H1 (cell line): ENCODE measurements at regions not wholly inside any gene's neighbourhood (a gene's known extent, or its start where the extent isn't known, plus 50 kb on each side); places are given as distances from the start of the nearest gene placed in this dataset.

Source experiments
- CTCF ChIA-PET: fragments of 300-600 bp; sonication (Branson Sonifier 250); formaldehyde crosslinking; loops from one replicate; lab custom pipeline; 2021; ENCODE audit not compliant: partially characterized antibody; lab: Charles Lee
- POLR2A ChIA-PET: fragments of 300-600 bp; sonication (Branson Sonifier 250); formaldehyde crosslinking; loops from one replicate; lab custom pipeline; 2021; ENCODE audit warnings: inconsistent platforms; ENCODE audit not compliant: partially characterized antibody; lab: Charles Lee
- DNase-seq, 2 experiments: peaks; one replicate each; pipeline versions ENCODE4 v3.0.0 to v3.0.0-alpha.2; 2010 to 2022; ENCODE audit warnings: low spot score in 2 of 2, low read depth in 1 of 2, mixed read lengths in 1 of 2
- FAIRE-seq: peaks from 2 replicates; lab custom pipeline; 2011; peaks lifted over from hg19 to GRCh38; lab: Jason Lieb, UNC
- H2AFZ ChIP-seq: 2 replicates; pipeline ENCODE4 v1.8.1; 2012; ENCODE audit warnings: low read length, inconsistent platforms
- H2AK5ac ChIP-seq: 2 replicates; pipeline ENCODE4 v1.6.1; 2013; ENCODE audit warnings: low read depth, low read length
- H2BK120ac ChIP-seq: replicated peaks from 2 replicates; pipeline ENCODE3; 2013; ENCODE audit warnings: low read depth, low read length, inconsistent platforms
- H2BK12ac ChIP-seq: 2 replicates; pipeline ENCODE4 v1.6.1; 2013; ENCODE audit warnings: low read depth, low read length
- H2BK15ac ChIP-seq: 2 replicates; pipeline ENCODE4 v1.6.1; 2013; ENCODE audit warnings: low read length
- H2BK20ac ChIP-seq: 2 replicates; pipeline ENCODE4 v1.6.1; 2013; ENCODE audit warnings: low read length
- H2BK5ac ChIP-seq: 2 replicates; pipeline ENCODE4 v1.6.1; 2013; ENCODE audit warnings: low read depth, low read length
- H3K14ac ChIP-seq: 2 replicates; pipeline ENCODE4 v1.6.1; 2013; ENCODE audit warnings: inconsistent platforms; ENCODE audit not compliant: insufficient read length
- H3K18ac ChIP-seq: 2 replicates; pipeline ENCODE4 v1.6.1; 2013; ENCODE audit warnings: low read length; ENCODE audit errors: extremely low read depth
- H3K23ac ChIP-seq: 2 replicates; pipeline ENCODE4 v1.6.1; 2013; ENCODE audit warnings: inconsistent platforms; ENCODE audit not compliant: insufficient read length
- H3K23me2 ChIP-seq: 2 replicates; pipeline ENCODE4 v1.6.1; 2013; ENCODE audit warnings: low read depth, low read length
- H3K27ac ChIP-seq: 2 replicates; pipeline ENCODE4 v1.6.1; 2011; ENCODE audit warnings: low read depth, low read length, inconsistent platforms
- H3K27me3 ChIP-seq, 4 experiments: replicated peaks in 1 of 4; 1 replicate in 1 of 4; 2 replicates in 3 of 4; pipeline versions ENCODE4 v1.6.1 to v1.8.1; 2011 to 2013; ENCODE audit warnings: low read length in 3 of 4, mild to moderate bottlenecking in 3 of 4, inconsistent platforms in 2 of 4, mixed read lengths in 2 of 4, moderate library complexity in 1 of 4; ENCODE audit not compliant: control insufficient read depth in 3 of 4, insufficient read depth in 3 of 4; ENCODE audit errors: extremely low read depth in 1 of 4
- H3K36me3 ChIP-seq, 4 experiments: 2 replicates each; pipeline versions ENCODE4 v1.6.1 to v1.8.1; 2011 to 2013; ENCODE audit warnings: mild to moderate bottlenecking in 4 of 4, low read length in 3 of 4, moderate library complexity in 2 of 4, control low read depth in 1 of 4, inconsistent platforms in 1 of 4; ENCODE audit not compliant: insufficient read depth in 4 of 4, control insufficient read depth in 2 of 4
- H3K4ac ChIP-seq: replicated peaks from 2 replicates; pipeline ENCODE3; 2013; ENCODE audit warnings: low read length, low read depth, mixed read lengths, inconsistent platforms; ENCODE audit not compliant: insufficient read length
- H3K4me1 ChIP-seq, 4 experiments: replicated peaks in 1 of 4; 1 replicate in 1 of 4; 2 replicates in 3 of 4; pipeline versions ENCODE4 v1.6.1 to v1.8.1; 2011 to 2013; ENCODE audit warnings: low read length in 3 of 4, inconsistent platforms in 2 of 4, mixed read lengths in 1 of 4; ENCODE audit not compliant: insufficient read depth in 4 of 4, control insufficient read depth in 3 of 4
- H3K4me2 ChIP-seq, 2 experiments: 2 replicates each; pipeline versions ENCODE4 v1.6.1 to v1.8.1; 2011 to 2013; ENCODE audit warnings: low read depth in 2 of 2, low read length in 2 of 2, control low read depth in 1 of 2, inconsistent platforms in 1 of 2, mild to moderate bottlenecking in 1 of 2; ENCODE audit not compliant: insufficient read depth in 1 of 2
- H3K4me3 ChIP-seq, 4 experiments: fragments of 200-600, 300-600 bp in 1 of 4; sonication (generic), shearing (Covaris generic), sonication (Bioruptor Twin) in 1 of 4; 2 replicates each; pipeline versions ENCODE4 v1.5.1 to v1.8.1; 2011 to 2016; ENCODE audit warnings: low read length in 4 of 4, low read depth in 3 of 4, control low read depth in 2 of 4, inconsistent platforms in 2 of 4, mild to moderate bottlenecking in 2 of 4, mixed read lengths in 1 of 4, moderate library complexity in 1 of 4; ENCODE audit not compliant: insufficient read depth in 2 of 4; ENCODE audit errors: extremely low read depth in 1 of 4
- H3K56ac ChIP-seq: replicated peaks from 2 replicates; pipeline ENCODE3; 2013; ENCODE audit warnings: low read depth, mild to moderate bottlenecking, mixed read lengths, low read length, inconsistent platforms; ENCODE audit not compliant: insufficient read length
- H3K79me1 ChIP-seq: 2 replicates; pipeline ENCODE4 v1.6.1; 2013; ENCODE audit warnings: low read depth, low read length, control low read depth
- H3K79me2 ChIP-seq, 2 experiments: 2 replicates each; pipeline versions ENCODE4 v1.6.1 to v1.8.1; 2012 to 2013; ENCODE audit warnings: low read length in 2 of 2, mild to moderate bottlenecking in 2 of 2, inconsistent platforms in 1 of 2; ENCODE audit not compliant: insufficient read depth in 2 of 2, control insufficient read depth in 1 of 2
- H3K9ac ChIP-seq, 4 experiments: replicated peaks in 1 of 4; 1 replicate in 1 of 4; 2 replicates in 3 of 4; pipeline versions ENCODE4 v1.6.1 to v1.8.1; 2011 to 2013; ENCODE audit warnings: low read depth in 3 of 4, low read length in 3 of 4, control low read depth in 2 of 4, mild to moderate bottlenecking in 2 of 4, moderate library complexity in 2 of 4, inconsistent platforms in 1 of 4; ENCODE audit errors: extremely low read depth in 1 of 4
- H3K9me3 ChIP-seq, 2 experiments: 2 replicates each; pipeline versions ENCODE4 v1.6.1 to v1.8.1; 2012 to 2013; ENCODE audit warnings: mild to moderate bottlenecking in 2 of 2, moderate library complexity in 2 of 2, control low read depth in 1 of 2, inconsistent platforms in 1 of 2, low read depth in 1 of 2, low read length in 1 of 2, mixed read lengths in 1 of 2; ENCODE audit not compliant: insufficient read depth in 2 of 2
- H4K20me1 ChIP-seq, 2 experiments: replicated peaks in 1 of 2; 2 replicates each; pipeline versions ENCODE3 to v1.8.1; 2011 to 2013; ENCODE audit warnings: inconsistent platforms in 2 of 2, low read length in 2 of 2, mild to moderate bottlenecking in 1 of 2; ENCODE audit not compliant: insufficient read depth in 2 of 2, control insufficient read depth in 1 of 2
- H4K5ac ChIP-seq: 2 replicates; pipeline ENCODE4 v1.6.1; 2013; ENCODE audit warnings: low read length, low read depth, mixed read lengths, inconsistent platforms; ENCODE audit not compliant: insufficient read length
- H4K8ac ChIP-seq: 2 replicates; pipeline ENCODE4 v1.8.0; 2013; ENCODE audit warnings: mild to moderate bottlenecking, moderate library complexity, low read length, inconsistent platforms; ENCODE audit not compliant: insufficient read depth; ENCODE audit errors: extremely low read depth
- H4K91ac ChIP-seq: replicated peaks from 2 replicates; pipeline ENCODE3; 2013; ENCODE audit warnings: low read length, mixed read lengths, inconsistent platforms; ENCODE audit not compliant: insufficient read length
- BCL11A ChIP-seq, 2 experiments: IDR thresholded peaks; one replicate each; pipeline ENCODE4 v1.6.1; 2011; ENCODE audit warnings: low read depth in 2 of 2, low read length in 2 of 2, mild to moderate bottlenecking in 2 of 2
- CBX8 ChIP-seq: fragments of 300-800, 300-1000 bp; sonication (generic); IDR thresholded peaks from 2 replicates; pipeline ENCODE4 v1.7.1; 2016; ENCODE audit warnings: low read depth, low read length, borderline replicate concordance
- EZH2 ChIP-seq: fragments of 200-600 bp; sonication (generic); IDR thresholded peaks from 2 replicates; pipeline ENCODE4 v1.7.1; 2012; ENCODE audit warnings: low read depth, mild to moderate bottlenecking, moderate library complexity, low read length, inconsistent platforms; ENCODE audit not compliant: severe bottlenecking
- POU5F1 ChIP-seq: IDR thresholded peaks from 2 replicates; pipeline ENCODE4 v1.6.1; 2011; ENCODE audit warnings: low read depth, mild to moderate bottlenecking, low read length, moderate library complexity
- RBBP5 ChIP-seq: IDR thresholded peaks from 2 replicates; pipeline ENCODE4 v1.7.1; 2012; ENCODE audit warnings: low read depth, mild to moderate bottlenecking, inconsistent platforms, low read length, moderate library complexity, borderline replicate concordance
- SP4 ChIP-seq: IDR thresholded peaks from 2 replicates; pipeline ENCODE4 v1.6.1; 2012; ENCODE audit warnings: low read length, inconsistent platforms
- TCF12 ChIP-seq: IDR thresholded peaks from 2 replicates; pipeline ENCODE4 v1.6.1; 2011; ENCODE audit warnings: low read depth, mild to moderate bottlenecking, low read length
- WGBS, 2 experiments: shearing (Covaris generic) in 1 of 2; methylation state at CpG; one replicate each; pipeline versions ENCODE4 v1.1.6 to v1.1.7; 2013 to 2015; ENCODE audit warnings: low lambda C conversion rate in 2 of 2, mixed read lengths in 2 of 2, inconsistent platforms in 1 of 2, low coverage in 1 of 2, missing lambda C conversion rate in 1 of 2; ENCODE audit not compliant: insufficient replicate concordance in 2 of 2, insufficient coverage in 1 of 2, insufficient read length in 1 of 2; ENCODE audit errors: extremely low coverage in 1 of 2, missing lambda C conversion rate in 1 of 2; 5-methylcytosine and 5-hydroxymethylcytosine counted together

DNA sequence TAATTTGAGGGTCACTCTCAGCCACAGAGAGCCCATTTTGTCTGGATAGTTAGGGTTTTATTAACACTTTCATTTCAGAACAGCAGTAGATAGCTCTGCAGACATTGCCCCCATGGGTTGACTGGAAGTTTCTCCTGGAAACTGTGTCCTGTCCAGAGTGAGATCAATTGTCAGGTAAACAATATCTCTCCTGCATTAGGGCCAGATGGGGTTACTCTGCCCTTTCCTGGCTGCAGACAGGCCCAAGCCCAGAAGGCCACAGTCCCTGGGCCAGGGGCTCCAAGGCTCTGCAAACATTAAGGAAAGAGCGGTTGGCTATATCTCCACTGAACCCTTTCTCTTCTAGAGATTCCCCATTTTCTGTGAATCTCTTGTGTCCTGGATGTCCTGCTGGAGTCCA, 436.8 kb upstream of the PRKX start:
- FAIRE-seq: no peak

More for the DNA sequence above, 436.8 kb upstream of the PRKX start:
- CTCF ChIA-PET: no interaction called here
- Histone ChIP-seq H3K9ac (no peak overlapping the region), H3K4me1 (no peaks in the 10 kb centered on the region), H4K91ac (no peak overlapping the region), H4K5ac (no peak overlapping the region), H3K4ac (no peak overlapping the region), H3K14ac (no peak overlapping the region), H3K56ac (no peak overlapping the region), H2BK12ac (no peak overlapping the region), H2AFZ (no peak overlapping the region), H2BK20ac (no peak overlapping the region), H2BK5ac (no peak overlapping the region), H3K36me3 (no peaks in the 10 kb centered on the region), H2BK15ac (no peak overlapping the region), H4K20me1 (no peaks in the 10 kb centered on the region), H3K4me2 (no peak overlapping the region), H3K23ac (no peak overlapping the region), H4K8ac (no peak overlapping the region), H3K18ac (no peak overlapping the region), H3K79me1 (no peaks in the 10 kb centered on the region), H3K79me2 (no peaks in the 10 kb centered on the region), H2BK120ac (no peak overlapping the region), H3K9me3 (no peaks in the 10 kb centered on the region), H3K23me2 (no peaks in the 10 kb centered on the region), H3K27ac (no peak overlapping the region), H2AK5ac (no peak overlapping the region), H3K27me3 (no peaks in the 10 kb centered on the region), H3K4me3 (no peak overlapping the region)
- no peak for DNase-seq
- WGBS, 2 experiments: 100% methylated on average over 1 of the region's 1 CpG; no CpG with 5 or more reads in 1 of the 2 experiments
- TF ChIP-seq RBBP5 (no peak), POU5F1 (no peak), SP4 (no peak), BCL11A (IDR thresholded peaks at IDR 0.05; ENCODE audit: low read depth in 2 of 2, low read length in 2 of 2) (no peak), TCF12 (no peak), CBX8 (no peak), EZH2 (no peak)
- POLR2A ChIA-PET: no interaction called here
